Smooth muscle cell (in vitro differentiated cells): ENCODE measurements at regions not wholly inside any gene's neighbourhood (a gene's known extent, or its start where the extent isn't known, plus 50 kb on each side); places are given as distances from the start of the nearest gene placed in this dataset.

ENCODE experiments used
- DNase-seq: peaks from one replicate; lab custom pipeline; 2025; ENCODE audit not compliant: unreplicated experiment; lab: John Stamatoyannopoulos, UW
- H2AFZ ChIP-seq: fragments of 200-600 bp; sonication (generic); 2 replicates; pipeline ENCODE4 v1.6.0; 2016; ENCODE audit warnings: antibody characterized with exemption, low read depth, mild to moderate bottlenecking
- H3F3A ChIP-seq: fragments of 200-600 bp; sonication (generic); 2 replicates; pipeline ENCODE4 v1.6.0; 2017; ENCODE audit warnings: antibody characterized with exemption, low read depth
- H3K27ac ChIP-seq: fragments of 200-600 bp; sonication (generic); 2 replicates; pipeline ENCODE4 v1.5.1; 2016; ENCODE audit warnings: low read depth, mild to moderate bottlenecking
- H3K27me3 ChIP-seq: fragments of 200-600 bp; sonication (generic); 2 replicates; pipeline ENCODE4 v1.6.1; 2016; ENCODE audit warnings: low read depth, mild to moderate bottlenecking
- H3K36me3 ChIP-seq: fragments of 200-600 bp; sonication (generic); 2 replicates; pipeline ENCODE4 v1.5.1; 2016; ENCODE audit warnings: low read depth
- H3K4me1 ChIP-seq: fragments of 200-600 bp; sonication (generic); 2 replicates; pipeline ENCODE4 v1.5.1; 2016; ENCODE audit warnings: low read depth
- H3K4me2 ChIP-seq: fragments of 200-600 bp; sonication (generic); 2 replicates; pipeline ENCODE4 v1.6.0; 2016; ENCODE audit warnings: mild to moderate bottlenecking
- H3K4me3 ChIP-seq: fragments of 200-600 bp; sonication (generic); 2 replicates; pipeline ENCODE4 v1.5.1; 2016; ENCODE audit warnings: mild to moderate bottlenecking
- H3K79me2 ChIP-seq: fragments of 200-600 bp; sonication (generic); 2 replicates; pipeline ENCODE4 v1.6.0; 2016; ENCODE audit warnings: low read depth, mild to moderate bottlenecking
- H3K9ac ChIP-seq: fragments of 200-600 bp; sonication (generic); 2 replicates; pipeline ENCODE4 v1.6.0; 2016; ENCODE audit warnings: low read depth
- H3K9me3 ChIP-seq: fragments of 200-600 bp; sonication (generic); replicated peaks from 2 replicates; pipeline ENCODE4 v1.5.1; 2016; ENCODE audit warnings: low read depth
- H4K20me1 ChIP-seq: fragments of 200-600 bp; sonication (generic); 2 replicates; pipeline ENCODE4 v1.6.0; 2016; ENCODE audit warnings: low read depth
- CTCF ChIP-seq: fragments of 200-600 bp; sonication (generic); IDR thresholded peaks from 2 replicates; pipeline ENCODE4 v1.5.1; 2017; ENCODE audit warnings: borderline replicate concordance, mild to moderate bottlenecking, antibody characterized with exemption; ENCODE audit not compliant: insufficient read depth, poor library complexity, severe bottlenecking
- WGBS: methylation state at CpG from one replicate; pipeline ENCODE4 v1.1.7; 2016; ENCODE audit warnings: low lambda C conversion rate; 5-methylcytosine and 5-hydroxymethylcytosine counted together

- Histone ChIP-seq H3K9ac (no peak overlapping the region), H3K27ac (no peak overlapping the region), H3F3A (no peaks in the 10 kb centered on the region), H2AFZ (no peak overlapping the region), H3K36me3 (no peaks in the 10 kb centered on the region), H3K4me3 (no peak overlapping the region), H3K9me3 (no peaks in the 10 kb centered on the region), H4K20me1 (no peaks in the 10 kb centered on the region), H3K79me2 (no peaks in the 10 kb centered on the region), H3K4me2 (no peak overlapping the region), H3K27me3 (peaks cover 3% of the 10 kb centered on the region), H3K4me1 (no peaks in the 10 kb centered on the region)
- no peak for TF ChIP-seq CTCF
- 87% methylated on average over 4 of the region's 4 CpGs for WGBS
- DNase-seq, result no peak
Observed at GRCh38 chr10:84768132-84768531, 439.7 kb downstream of the CCSER2 start.

- Histone ChIP-seq H3F3A (no peaks in the 10 kb centered on the region), H3K27me3 (peaks cover 3% of the 10 kb centered on the region), H3K4me3 (no peak overlapping the region), H3K36me3 (no peaks in the 10 kb centered on the region), H3K4me2 (no peak overlapping the region), H3K79me2 (no peaks in the 10 kb centered on the region), H3K9ac (no peak overlapping the region), H4K20me1 (no peaks in the 10 kb centered on the region), H3K27ac (no peak overlapping the region), H2AFZ (no peak overlapping the region), H3K4me1 (no peaks in the 10 kb centered on the region), H3K9me3 (no peaks in the 10 kb centered on the region)
- no peak for DNase-seq
- no peak for TF ChIP-seq CTCF
Observed at GRCh38 chr10:84770824-84771223, 442.4 kb downstream of the CCSER2 start.

- H3K4me3 ChIP-seq, result no peak overlapping the region
- WGBS, result 6% methylated on average over 1 of the region's 1 CpG
- H3K36me3 ChIP-seq, result no peaks in the 10 kb centered on the region
- peak; percentile 79 for TF ChIP-seq CTCF
- H4K20me1 ChIP-seq, result no peaks in the 10 kb centered on the region
- no peaks in the 10 kb centered on the region for H3K9me3 ChIP-seq
- H3F3A ChIP-seq, result no peaks in the 10 kb centered on the region
- DNase-seq, result no peak
- H3K79me2 ChIP-seq, result no peaks in the 10 kb centered on the region
- no peak overlapping the region for H2AFZ ChIP-seq
- no peak overlapping the region for H3K9ac ChIP-seq
- no peak overlapping the region for H3K27ac ChIP-seq
- H3K4me2 ChIP-seq, result no peak overlapping the region
- no peaks in the 10 kb centered on the region for H3K4me1 ChIP-seq
- H3K27me3 ChIP-seq, result no peaks in the 10 kb centered on the region
Observed at GRCh38 chr10:84783386-84783785, 455.0 kb downstream of the CCSER2 start.

GRCh38 chr10:84783909-84784308 lies 455.5 kb downstream of the CCSER2 start:
- no peaks in the 10 kb centered on the region for H3F3A ChIP-seq
- TF ChIP-seq CTCF, result no peak
- H3K79me2 ChIP-seq, result no peaks in the 10 kb centered on the region
- no peaks in the 10 kb centered on the region for H4K20me1 ChIP-seq
- no peak overlapping the region for H3K4me2 ChIP-seq
- H3K36me3 ChIP-seq, result no peaks in the 10 kb centered on the region
- H2AFZ ChIP-seq, result no peak overlapping the region
- H3K4me1 ChIP-seq, result no peaks in the 10 kb centered on the region
- H3K27ac ChIP-seq, result no peak overlapping the region
- no peaks in the 10 kb centered on the region for H3K27me3 ChIP-seq
- no peak overlapping the region for H3K4me3 ChIP-seq
- H3K9me3 ChIP-seq, result no peaks in the 10 kb centered on the region
- H3K9ac ChIP-seq, result no peak overlapping the region
- no peak for DNase-seq
